IMR-90 (cell line): ENCODE measurements at regions not wholly inside any gene's neighbourhood (a gene's known extent, or its start where the extent isn't known, plus 50 kb on each side); places are given as distances from the start of the nearest gene placed in this dataset.

Source experiments
- ATAC-seq: fragments of 200-7000 bp; cut with Tn5 transposase; 2 replicates; pipeline ENCODE4 v1.9.1; 2020; ENCODE audit warnings: low read depth, mild to moderate bottlenecking, moderate library complexity
- BruUV-seq: library from RNA; stranded (reverse); fragments of 400-500 nt; replicated peaks from 2 replicates; lab custom pipeline; 2021; lab: Mats Ljungman, UMichigan
- CTCF ChIA-PET: fragments of 300-600 bp; formaldehyde crosslinking; extraction: SDS; loops from one replicate; lab custom pipeline; 2021; ENCODE audit warnings: antibody characterized with exemption; lab: Yijun Ruan, JAX
- POLR2A ChIA-PET: fragments of 300-600 bp; sonication (Branson Sonifier 250); formaldehyde crosslinking; loops from one replicate; lab custom pipeline; 2022; ENCODE audit warnings: antibody characterized with exemption; ENCODE audit not compliant: unreplicated experiment; lab: Charles Lee
- DNase-seq: peaks from one replicate; pipeline ENCODE4 v3.0.0; 2013
- H2AFZ ChIP-seq: replicated peaks from 2 replicates; pipeline ENCODE3; 2013; ENCODE audit warnings: low read length, mild to moderate bottlenecking; ENCODE audit not compliant: poor library complexity
- H2AK5ac ChIP-seq: 2 replicates; pipeline ENCODE4 v1.6.1; 2013; ENCODE audit warnings: low read depth, low read length, inconsistent platforms
- H2AK9ac ChIP-seq: replicated peaks from 2 replicates; pipeline ENCODE3; 2013; ENCODE audit warnings: mild to moderate bottlenecking, low read depth, low read length, moderate library complexity; ENCODE audit not compliant: poor library complexity
- H2BK120ac ChIP-seq: 2 replicates; pipeline ENCODE4 v1.6.1; 2013; ENCODE audit warnings: low read depth, low read length, inconsistent platforms
- H2BK15ac ChIP-seq: 3 replicates; pipeline ENCODE4 v1.6.1; 2013; ENCODE audit warnings: low read depth, low read length, inconsistent platforms
- H2BK20ac ChIP-seq: 2 replicates; pipeline ENCODE4 v1.6.1; 2013; ENCODE audit warnings: low read depth, mild to moderate bottlenecking, inconsistent platforms, low read length, moderate library complexity
- H2BK5ac ChIP-seq: 2 replicates; pipeline ENCODE4 v1.6.1; 2013; ENCODE audit warnings: mild to moderate bottlenecking, low read depth, low read length, inconsistent platforms; ENCODE audit not compliant: poor library complexity, severe bottlenecking
- H3K14ac ChIP-seq: replicated peaks from 2 replicates; pipeline ENCODE4 v1.6.1; 2013; ENCODE audit warnings: low read depth, low read length, inconsistent platforms
- H3K18ac ChIP-seq: 2 replicates; pipeline ENCODE4 v1.6.1; 2013; ENCODE audit warnings: low read depth, low read length, control low read depth
- H3K23ac ChIP-seq: 2 replicates; pipeline ENCODE4 v1.6.1; 2013; ENCODE audit warnings: low read depth, low read length, inconsistent platforms
- H3K27ac ChIP-seq: 2 replicates; pipeline ENCODE4 v1.5.1; 2013; ENCODE audit warnings: mild to moderate bottlenecking, control low read depth, low read length; ENCODE audit not compliant: insufficient read depth
- H3K27me3 ChIP-seq: 2 replicates; pipeline ENCODE4 v1.6.1; 2013; ENCODE audit warnings: low read length; ENCODE audit not compliant: control insufficient read depth, insufficient read depth
- H3K36me3 ChIP-seq: 2 replicates; pipeline ENCODE4 v1.6.1; 2013; ENCODE audit warnings: low read length, mixed read lengths; ENCODE audit not compliant: control insufficient read depth, insufficient read depth
- H3K4ac ChIP-seq: 2 replicates; pipeline ENCODE4 v1.6.1; 2013; ENCODE audit warnings: low read depth, low read length, inconsistent platforms
- H3K4me1 ChIP-seq: 2 replicates; pipeline ENCODE4 v1.6.1; 2013; ENCODE audit warnings: low read length, mixed read lengths; ENCODE audit not compliant: control insufficient read depth, insufficient read depth
- H3K4me2 ChIP-seq: 2 replicates; pipeline ENCODE4 v1.6.1; 2013; ENCODE audit warnings: low read depth, mild to moderate bottlenecking, control low read depth, low read length, moderate library complexity
- H3K4me3 ChIP-seq: 2 replicates; pipeline ENCODE4 v1.5.1; 2013; ENCODE audit warnings: low read depth, mild to moderate bottlenecking, control low read depth, low read length, moderate library complexity; ENCODE audit not compliant: insufficient read depth
- H3K56ac ChIP-seq: 2 replicates; pipeline ENCODE4 v1.6.1; 2013; ENCODE audit warnings: low read length, inconsistent platforms; ENCODE audit not compliant: insufficient read depth; ENCODE audit errors: extremely low read depth
- H3K79me1 ChIP-seq, 2 experiments: 2 replicates each; pipeline ENCODE4 v1.6.1; 2013; ENCODE audit warnings: low read length in 2 of 2, inconsistent platforms in 1 of 2, low read depth in 1 of 2
- H3K9ac ChIP-seq: 2 replicates; pipeline ENCODE4 v1.6.1; 2013; ENCODE audit warnings: low read depth, low read length, control low read depth
- H3K9me1 ChIP-seq: 2 replicates; pipeline ENCODE4 v1.6.1; 2013; ENCODE audit warnings: low read length, inconsistent platforms; ENCODE audit not compliant: insufficient read depth
- H3K9me3 ChIP-seq: 2 replicates; pipeline ENCODE4 v1.6.1; 2013; ENCODE audit warnings: low read length; ENCODE audit not compliant: control insufficient read depth, insufficient read depth
- H4K20me1 ChIP-seq: 2 replicates; pipeline ENCODE4 v1.6.1; 2013; ENCODE audit warnings: low read length, inconsistent platforms; ENCODE audit not compliant: insufficient read depth
- H4K5ac ChIP-seq: 2 replicates; pipeline ENCODE4 v1.6.1; 2013; ENCODE audit warnings: mild to moderate bottlenecking, low read depth, low read length, control low read depth
- H4K8ac ChIP-seq, 2 experiments: 2 replicates each; pipeline ENCODE4 v1.6.1; 2013; ENCODE audit warnings: low read depth in 2 of 2, low read length in 2 of 2, control low read depth in 1 of 2, inconsistent platforms in 1 of 2
- H4K91ac ChIP-seq: 2 replicates; pipeline ENCODE4 v1.6.1; 2013; ENCODE audit warnings: low read depth, low read length, inconsistent platforms; ENCODE audit not compliant: insufficient read depth
- FOS ChIP-seq: fragments of 150-350 bp; IDR thresholded peaks from 2 replicates; pipeline ENCODE4 v1.6.1; 2016; ENCODE audit warnings: low read depth, low read length
- MAFK ChIP-seq: IDR thresholded peaks from 2 replicates; pipeline ENCODE4 v1.6.1; 2012; ENCODE audit warnings: low read depth, low read length, improper control_type of control experiment
- MAZ ChIP-seq: IDR thresholded peaks from 2 replicates; pipeline ENCODE4 v1.6.1; 2012; ENCODE audit warnings: low read depth, mild to moderate bottlenecking, low read length, improper control_type of control experiment, moderate library complexity, borderline replicate concordance
- POLR2A ChIP-seq: IDR thresholded peaks from 2 replicates; pipeline ENCODE4 v1.6.1; 2012; ENCODE audit warnings: mild to moderate bottlenecking, low read depth, low read length
- RAD21 ChIP-seq: IDR thresholded peaks from 2 replicates; pipeline ENCODE4 v1.6.1; 2012; ENCODE audit warnings: low read length, improper control_type of control experiment
- RCOR1 ChIP-seq: IDR thresholded peaks from 2 replicates; pipeline ENCODE4 v1.6.1; 2012; ENCODE audit warnings: mild to moderate bottlenecking, low read length, improper control_type of control experiment; ENCODE audit not compliant: insufficient replicate concordance
- SMC3 ChIP-seq: fragments of 150-350 bp; IDR thresholded peaks from 2 replicates; pipeline ENCODE4 v1.6.1; 2016; ENCODE audit warnings: low read depth, mild to moderate bottlenecking, antibody characterized with exemption, low read length, moderate library complexity
- WGBS, 2 experiments: methylation state at CpG; one replicate each; pipeline versions ENCODE4 v1.1.5 to v1.1.7; 2013; ENCODE audit warnings: missing lambda C conversion rate in 2 of 2; ENCODE audit not compliant: insufficient read length in 1 of 2; ENCODE audit errors: extremely low coverage in 2 of 2; 5-methylcytosine and 5-hydroxymethylcytosine counted together
- dilution Hi-C: fragments of 300-500 bp; cut with HindIII; formaldehyde crosslinking; loops from one replicate; pipeline ENCODE4 v1.14.3; 2018; ENCODE audit warnings: low sequenced_read_pairs; ENCODE audit not compliant: unreplicated experiment
- in situ Hi-C: fragments of 300-500 bp; cut with MboI; formaldehyde crosslinking; loops from 3 replicates; pipeline ENCODE4 v1.14.3; 2019; ENCODE audit warnings: low sequenced_read_pairs, inconsistent platforms, mixed read lengths
- intact Hi-C: fragments of 100-400 bp; cut with micrococcal nuclease; formaldehyde crosslinking; loops from 2 replicates; pipeline ENCODE4 v1.10.0; 2022
- TF ChIP-seq, protein P1 (sequence below): fragments of 150-350 bp; IDR thresholded peaks from 2 replicates; pipeline ENCODE4 v1.6.1; 2017; ENCODE audit warnings: mild to moderate bottlenecking, antibody characterized with exemption, low read length, low read depth

DNA sequence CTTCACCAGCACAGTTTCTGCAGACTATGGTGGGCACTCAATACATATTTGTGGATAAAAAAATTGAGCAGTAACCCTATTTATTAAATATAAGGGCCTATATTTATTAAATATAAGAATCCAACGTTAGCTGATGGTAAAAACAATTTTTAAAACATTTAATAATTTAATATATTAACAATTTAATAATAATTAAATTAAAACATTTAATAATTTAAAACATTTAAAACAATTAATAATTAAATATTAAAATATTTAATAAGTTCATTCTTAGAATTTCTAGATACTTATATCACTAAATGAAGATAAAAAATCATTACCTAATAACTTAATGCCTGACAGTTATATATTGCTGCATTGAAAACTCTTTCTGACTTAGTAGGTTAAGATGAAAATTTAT, 880.2 kb upstream of the EPHA6 start:
- Histone ChIP-seq H2AK9ac (no peak overlapping the region), H3K27me3 (no peaks in the 10 kb centered on the region), H3K14ac (no peak overlapping the region), H4K91ac (no peak overlapping the region), H3K9ac (no peak overlapping the region), H4K5ac (no peak overlapping the region), H3K36me3 (no peaks in the 10 kb centered on the region), H2AFZ (no peak overlapping the region), H4K20me1 (no peaks in the 10 kb centered on the region), H3K27ac (no peak overlapping the region), H3K4me1 (no peaks in the 10 kb centered on the region), H3K4ac (no peak overlapping the region), H2BK120ac (no peak overlapping the region), H3K9me1 (no peaks in the 10 kb centered on the region), H3K79me1 (no peaks in the 10 kb centered on the region), H2BK20ac (no peak overlapping the region), H3K4me2 (no peak overlapping the region), H3K23ac (no peak overlapping the region), H2BK5ac (no peak overlapping the region), H2AK5ac (no peak overlapping the region), H3K18ac (no peak overlapping the region), H4K8ac (no peak overlapping the region), H2BK15ac (no peak overlapping the region), H3K9me3 (no peaks in the 10 kb centered on the region), H3K56ac (no peak overlapping the region), H3K4me3 (no peak overlapping the region)
- ChIA-PET CTCF (no interaction called here), POLR2A (no interaction called here)
- BruUV-seq = no TSS peak
- ATAC-seq = no peak
- intact Hi-C loops (no loop called here), dilution Hi-C loops (no loop called here), in situ Hi-C loops (no loop called here)
- no peak for DNase-seq
- WGBS, 2 experiments = no CpG with 5 or more reads among the region's 1 CpG
- TF ChIP-seq RAD21 (no peak), MAZ (no peak), RCOR1 (no peak), FOS (no peak), SMC3 (no peak), POLR2A (no peak), MAFK (no peak)
- TF ChIP-seq, protein P1, sequence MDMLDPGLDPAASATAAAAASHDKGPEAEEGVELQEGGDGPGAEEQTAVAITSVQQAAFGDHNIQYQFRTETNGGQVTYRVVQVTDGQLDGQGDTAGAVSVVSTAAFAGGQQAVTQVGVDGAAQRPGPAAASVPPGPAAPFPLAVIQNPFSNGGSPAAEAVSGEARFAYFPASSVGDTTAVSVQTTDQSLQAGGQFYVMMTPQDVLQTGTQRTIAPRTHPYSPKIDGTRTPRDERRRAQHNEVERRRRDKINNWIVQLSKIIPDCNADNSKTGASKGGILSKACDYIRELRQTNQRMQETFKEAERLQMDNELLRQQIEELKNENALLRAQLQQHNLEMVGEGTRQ = no peak
